ENCODE measurements at regions not wholly inside any gene's neighbourhood (a gene's known extent, or its start where the extent isn't known, plus 50 kb on each side); places are given as distances from the start of the nearest gene placed in this dataset.

GRCh38 chr3:117524890-117525289, 815.3 kb downstream of the TUSC7 start:
- DNase-seq, result no peak

- DNase-seq, result peak; percentile 73
Observed at GRCh38 chr3:117526470-117527079, 817.0 kb downstream of the TUSC7 start.

GRCh38 chr3:117527346-117527745, 817.8 kb downstream of the TUSC7 start:
- no peak for DNase-seq

- no peak for DNase-seq
Observed at GRCh38 chr3:117528688-117529087, 819.1 kb downstream of the TUSC7 start.

GRCh38 chr3:117531078-117531767, 821.6 kb downstream of the TUSC7 start:
- DNase-seq, result no peak

- no peak for DNase-seq
Observed at GRCh38 chr3:117532268-117532667, 822.7 kb downstream of the TUSC7 start.

- DNase-seq, result no peak
Observed at GRCh38 chr3:117534138-117534537, 824.6 kb downstream of the TUSC7 start.

GRCh38 chr3:117536006-117536405, 826.4 kb downstream of the TUSC7 start:
- no peak for DNase-seq

GRCh38 chr3:117537949-117538348, 828.4 kb downstream of the TUSC7 start:
- no peak for DNase-seq

- no peak for DNase-seq
Observed at GRCh38 chr3:117539729-117540128, 830.1 kb downstream of the TUSC7 start.

- DNase-seq, result no peak
Observed at GRCh38 chr3:117540597-117540996, 831.0 kb downstream of the TUSC7 start.

GRCh38 chr3:117541721-117542120, 832.1 kb downstream of the TUSC7 start:
- DNase-seq, result peak; percentile 13

GRCh38 chr3:117543521-117543920, 833.9 kb downstream of the TUSC7 start:
- DNase-seq, result no peak

GRCh38 chr3:117545484-117545883, 835.9 kb downstream of the TUSC7 start:
- DNase-seq, result no peak

GRCh38 chr3:117547956-117548550, 838.5 kb downstream of the TUSC7 start:
- peak; percentile 22 for DNase-seq

- DNase-seq, result no peak
Observed at GRCh38 chr3:117548600-117548999, 839.0 kb downstream of the TUSC7 start.

- no peak for DNase-seq
Observed at GRCh38 chr3:117549716-117550115, 840.1 kb downstream of the TUSC7 start.

GRCh38 chr3:117550766-117551165, 841.2 kb downstream of the TUSC7 start:
- DNase-seq, result no peak

GRCh38 chr3:117553461-117553860, 843.9 kb downstream of the TUSC7 start:
- no peak for DNase-seq

- DNase-seq, result no peak
Observed at GRCh38 chr3:117556646-117557407, 847.2 kb downstream of the TUSC7 start.

- no peak for DNase-seq
Observed at GRCh38 chr3:117557464-117558090, 848.0 kb downstream of the TUSC7 start.

GRCh38 chr3:117558681-117559080, 849.1 kb downstream of the TUSC7 start:
- DNase-seq, result no peak

GRCh38 chr3:117562000-117562399, 852.4 kb downstream of the TUSC7 start:
- no peak for DNase-seq

Data from tongue (tissue), 1 donor.